HepG2 (cell line): ENCODE measurements at regions not wholly inside any gene's neighbourhood (a gene's known extent, or its start where the extent isn't known, plus 50 kb on each side); places are given as distances from the start of the nearest gene placed in this dataset.

ENCODE experiments used
- ATAC-seq: fragments of 200-7000 bp; cut with Tn5 transposase; 3 replicates; pipeline ENCODE4 v1.9.1; 2020; ENCODE audit warnings: mild to moderate bottlenecking, moderate library complexity
- BruUV-seq: library from RNA; stranded (reverse); fragments of 400-500 nt; replicated peaks from 2 replicates; lab custom pipeline; 2021; lab: Mats Ljungman, UMichigan
- CTCF ChIA-PET: fragments of 300-600 bp; formaldehyde crosslinking; extraction: SDS; loops from one replicate; lab custom pipeline; 2021; ENCODE audit warnings: low total read pairs, inconsistent platforms, low intra/inter-chr PET ratio; lab: Yijun Ruan, JAX
- POLR2A ChIA-PET: fragments of 350-600 bp; sonication (Branson Sonifier 250); formaldehyde crosslinking; loops from one replicate; lab custom pipeline; 2020; ENCODE audit warnings: antibody characterized with exemption, inconsistent platforms; lab: Yijun Ruan, JAX
- DNase-seq: peaks from one replicate; pipeline ENCODE4 v3.0.0-alpha.2; 2015; ENCODE audit warnings: low spot score
- FAIRE-seq: peaks from 3 replicates; lab custom pipeline; 2011; peaks lifted over from hg19 to GRCh38; lab: Jason Lieb, UNC
- H2AFZ ChIP-seq: one replicate; pipeline ENCODE4 v1.6.1; 2011; ENCODE audit warnings: low read length, inconsistent platforms
- H3K27ac ChIP-seq: fragments of 300-600 bp; 3 replicates; pipeline ENCODE4 v1.8.0; 2011; ENCODE audit warnings: mixed run types, mild to moderate bottlenecking, mixed read lengths, low read length, inconsistent platforms; ENCODE audit not compliant: insufficient read depth; ENCODE audit errors: extremely low read length
- H3K27me3 ChIP-seq, 2 experiments: fragments of 200-600 bp in 1 of 2; 2 replicates in 1 of 2; 3 replicates in 1 of 2; pipeline versions ENCODE4 v1.6.0 to v1.8.0; 2011; ENCODE audit warnings: low read length in 2 of 2, mild to moderate bottlenecking in 2 of 2, moderate library complexity in 2 of 2, inconsistent platforms in 1 of 2; ENCODE audit not compliant: insufficient read depth in 2 of 2, control insufficient read depth in 1 of 2
- H3K36me3 ChIP-seq, 2 experiments: fragments of 200-600 bp in 1 of 2; replicated peaks in 1 of 2; 2 replicates in 1 of 2; 3 replicates in 1 of 2; pipeline versions ENCODE4 v1.5.1 to v1.8.0; 2011; ENCODE audit warnings: low read length in 2 of 2, inconsistent platforms in 1 of 2; ENCODE audit not compliant: insufficient read depth in 2 of 2, control insufficient read depth in 1 of 2
- H3K4me1 ChIP-seq: 2 replicates; pipeline ENCODE4 v1.5.1; 2012; ENCODE audit warnings: low read length, inconsistent platforms; ENCODE audit not compliant: insufficient read depth
- H3K4me2 ChIP-seq: 2 replicates; pipeline ENCODE4 v1.6.0; 2011; ENCODE audit warnings: low read depth, low read length, inconsistent platforms
- H3K4me3 ChIP-seq, 3 experiments: fragments of 200-600 bp in 1 of 3; sonication (generic), shearing (Covaris generic) in 1 of 3; replicated peaks in 1 of 3; 2 replicates each; pipeline ENCODE4 v1.5.1; 2011 to 2016; ENCODE audit warnings: low read length in 3 of 3, inconsistent platforms in 2 of 3, low read depth in 2 of 3, mild to moderate bottlenecking in 2 of 3, control low read depth in 1 of 3, mixed read lengths in 1 of 3; ENCODE audit not compliant: insufficient read depth in 1 of 3
- H3K79me2 ChIP-seq: one replicate; pipeline ENCODE4 v1.6.1; 2011; ENCODE audit warnings: low read length, inconsistent platforms; ENCODE audit not compliant: insufficient read depth
- H3K9ac ChIP-seq: 2 replicates; pipeline ENCODE4 v1.6.0; 2011; ENCODE audit warnings: mild to moderate bottlenecking, low read depth, low read length, inconsistent platforms; ENCODE audit not compliant: insufficient read depth
- H3K9me3 ChIP-seq: 2 replicates; pipeline ENCODE4 v1.5.1; 2012; ENCODE audit warnings: mild to moderate bottlenecking, low read length
- H4K20me1 ChIP-seq: 2 replicates; pipeline ENCODE4 v1.6.0; 2011; ENCODE audit warnings: inconsistent platforms, mild to moderate bottlenecking, low read length, moderate library complexity; ENCODE audit not compliant: insufficient read depth
- ATF5 ChIP-seq: sonication (generic); formaldehyde crosslinking; IDR thresholded peaks from 2 replicates; pipeline ENCODE4 v1.4.0; 2020; ENCODE audit warnings: mild to moderate bottlenecking, low read depth, missing genetic modification reagents
- EZH2 ChIP-seq: conservative IDR thresholded peaks from 2 replicates; pipeline ENCODE4 v1.6.1; 2012; ENCODE audit warnings: mild to moderate bottlenecking, low read depth, low read length, moderate library complexity
- FIP1L1 ChIP-seq: fragments of 200-400 bp; formaldehyde crosslinking; IDR thresholded peaks from 2 replicates; pipeline ENCODE4 v1.6.1; 2018; ENCODE audit warnings: low read depth, mild to moderate bottlenecking, low read length, moderate library complexity, borderline replicate concordance; ENCODE audit not compliant: insufficient read depth
- IKZF4 ChIP-seq: sonication (generic); formaldehyde crosslinking; IDR thresholded peaks from 2 replicates; pipeline ENCODE4 v1.5.1; 2020; ENCODE audit warnings: borderline replicate concordance, mild to moderate bottlenecking, low read depth, missing genetic modification reagents; ENCODE audit errors: not compliant biosample characterization
- LCORL ChIP-seq, 2 experiments: fragments of 450-650 bp in 1 of 2; sonication (generic) in 1 of 2; formaldehyde crosslinking in 1 of 2; IDR thresholded peaks; 2 replicates each; pipeline versions ENCODE4 v1.5.0 to v1.6.1; 2017 to 2020; ENCODE audit warnings: antibody characterized with exemption in 1 of 2, missing genetic modification reagents in 1 of 2
- MLXIP ChIP-seq: sonication (generic); formaldehyde crosslinking; IDR thresholded peaks from 2 replicates; pipeline ENCODE4 v1.9.0; 2021; ENCODE audit warnings: missing genetic modification reagents, borderline replicate concordance
- ZBTB4 ChIP-seq: sonication (generic); formaldehyde crosslinking; IDR thresholded peaks from 2 replicates; pipeline ENCODE4 v1.4.0; 2020; ENCODE audit warnings: missing genetic modification reagents, mild to moderate bottlenecking, borderline replicate concordance
- ZFP82 ChIP-seq: sonication (generic); formaldehyde crosslinking; IDR thresholded peaks from 2 replicates; pipeline ENCODE4 v1.5.1; 2020; ENCODE audit warnings: mild to moderate bottlenecking, missing genetic modification reagents, borderline replicate concordance
- ZNF780A ChIP-seq: sonication (generic); formaldehyde crosslinking; IDR thresholded peaks from 2 replicates; pipeline ENCODE4 v1.8.0; 2022; ENCODE audit warnings: mild to moderate bottlenecking, missing genetic modification reagents, moderate library complexity
- ZNF792 ChIP-seq: IDR thresholded peaks from 2 replicates; pipeline ENCODE4 v1.6.1; 2016
- ZNF891 ChIP-seq: sonication (generic); formaldehyde crosslinking; IDR thresholded peaks from 2 replicates; pipeline ENCODE4 v1.5.0; 2020; ENCODE audit warnings: mild to moderate bottlenecking, missing genetic modification reagents
- WGBS: methylation state at CpG from one replicate; pipeline ENCODE4 v1.1.6; 2017; ENCODE audit warnings: low lambda C conversion rate; 5-methylcytosine and 5-hydroxymethylcytosine counted together
- in situ Hi-C: cut with HindIII; loops from 2 replicates; pipeline ENCODE4 v1.10.0; 2017; ENCODE audit warnings: low pct_unique_long_range_greater_than_20kb; ENCODE audit not compliant: extremely low pct_ligation_motif_present
- intact Hi-C: fragments of 100-400 bp; cut with micrococcal nuclease; formaldehyde crosslinking; loops from one replicate; pipeline ENCODE4 v1.10.0; 2022; ENCODE audit not compliant: unreplicated experiment

- no peaks in the 10 kb centered on the region for H3K36me3 ChIP-seq
- WGBS, result 17% methylated on average over 3 of the region's 3 CpGs
- no peak for TF ChIP-seq ZFP82 (CRISPR knock-in tag)
- TF ChIP-seq, all 625 proteins: peak for 0
- H3K4me1 ChIP-seq, result peaks cover 6% of the 10 kb centered on the region; the same call in 1 of the 2 replicates
- BruUV-seq, result no TSS peak
- no peak overlapping the region for H3K4me2 ChIP-seq
- no peak overlapping the region for H2AFZ ChIP-seq
- no peaks in the 10 kb centered on the region for H3K27me3 ChIP-seq
- H3K4me3 ChIP-seq, result no peak overlapping the region
- no peak for DNase-seq
- H3K9ac ChIP-seq, result no peak overlapping the region
- H3K27ac ChIP-seq, result no peak overlapping the region
- ChIA-PET POLR2A (no interaction called here), CTCF (no interaction called here)
- FAIRE-seq, result no peak
- in situ Hi-C loops (no loop called here), intact Hi-C loops (no loop called here)
- H4K20me1 ChIP-seq, result no peaks in the 10 kb centered on the region
- no peaks in the 10 kb centered on the region for H3K79me2 ChIP-seq
- H3K9me3 ChIP-seq, result no peaks in the 10 kb centered on the region
- ATAC-seq, result no peak
Measured at GRCh38 chr5:87185838-87186237, 81.8 kb upstream of the RASA1 start.

GRCh38 chr5:87188391-87188790 is 79.3 kb upstream of the RASA1 start:
- Histone ChIP-seq H3K4me3 (no peak overlapping the region), H3K4me1 (peaks cover 17% of the 10 kb centered on the region), H3K36me3 (no peaks in the 10 kb centered on the region), H3K27ac (no peak overlapping the region), H3K27me3 (no peaks in the 10 kb centered on the region; a peak in 1 of 5 replicates), H3K9me3 (no peaks in the 10 kb centered on the region), H3K79me2 (no peaks in the 10 kb centered on the region), H2AFZ (no peak overlapping the region), H3K4me2 (no peak overlapping the region), H4K20me1 (no peaks in the 10 kb centered on the region), H3K9ac (no peak overlapping the region)
- no TSS peak for BruUV-seq
- POLR2A ChIA-PET, result no interaction called here
- 16% methylated on average over 3 of the region's 3 CpGs for WGBS
- DNase-seq, result no peak
- in situ Hi-C loops (no loop called here), intact Hi-C loops (no loop called here)
- CTCF ChIA-PET, result no interaction called here
- no peak for FAIRE-seq
- ATAC-seq, result no peak
- TF ChIP-seq LCORL (IDR thresholded peaks at IDR 0.05) (no peak), LCORL (CRISPR knock-in tag; IDR thresholded peaks at IDR 0.05) (no peak), ZNF891 (CRISPR knock-in tag) (no peak), ZNF780A (CRISPR knock-in tag) (no peak), FIP1L1 (no peak), ZBTB4 (CRISPR knock-in tag) (no peak), ATF5 (no peak), EZH2 (no peak), IKZF4 (CRISPR knock-in tag) (no peak), ZNF792 (no peak), MLXIP (CRISPR knock-in tag) (no peak)
